Stromal cell of bone marrow (primary cell): ENCODE measurements at regions not wholly inside any gene's neighbourhood (a gene's known extent, or its start where the extent isn't known, plus 50 kb on each side); places are given as distances from the start of the nearest gene placed in this dataset.

Source experiments
- DNase-seq: peaks from one replicate; pipeline ENCODE4 v3.0.0-alpha.2; 2012; ENCODE audit warnings: low read depth

DNA sequence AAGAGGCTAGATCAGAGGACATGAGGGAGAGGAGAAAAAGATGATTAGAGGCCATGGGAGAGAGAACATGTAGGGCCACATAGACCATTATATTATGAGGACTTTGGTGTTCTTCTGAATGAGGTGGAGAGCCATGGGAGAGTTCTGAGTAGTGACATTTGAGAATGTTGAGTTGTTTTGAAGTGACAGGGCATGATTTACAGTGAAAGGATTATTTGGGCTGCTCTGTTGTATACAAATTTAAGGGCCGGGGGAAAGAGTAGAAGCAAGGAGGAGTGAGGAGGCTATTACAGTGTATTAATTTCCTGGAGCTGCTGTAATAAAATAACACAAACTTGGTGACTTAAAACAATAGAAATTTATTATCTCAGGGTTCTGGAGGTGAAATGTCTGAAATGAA is 102.5 kb upstream of the RGS4 start:
- DNase-seq, result no peak

- no peak for DNase-seq
Measured at GRCh38 chr1:162964901-162965300, 103.9 kb upstream of the CCDC190 start.

GRCh38 chr1:162956922-162957321 is 95.9 kb upstream of the CCDC190 start:
- DNase-seq, result no peak

- no peak for DNase-seq
Measured at GRCh38 chr1:162954824-162955223, 93.8 kb upstream of the CCDC190 start.

- DNase-seq, result no peak
Measured at GRCh38 chr1:162952956-162953355, 92.0 kb upstream of the CCDC190 start.

GRCh38 chr1:162951553-162952315 is 90.8 kb upstream of the CCDC190 start:
- DNase-seq, result no peak

- DNase-seq, result no peak
Measured at GRCh38 chr1:162950187-162950586, 89.2 kb upstream of the CCDC190 start.

DNA sequence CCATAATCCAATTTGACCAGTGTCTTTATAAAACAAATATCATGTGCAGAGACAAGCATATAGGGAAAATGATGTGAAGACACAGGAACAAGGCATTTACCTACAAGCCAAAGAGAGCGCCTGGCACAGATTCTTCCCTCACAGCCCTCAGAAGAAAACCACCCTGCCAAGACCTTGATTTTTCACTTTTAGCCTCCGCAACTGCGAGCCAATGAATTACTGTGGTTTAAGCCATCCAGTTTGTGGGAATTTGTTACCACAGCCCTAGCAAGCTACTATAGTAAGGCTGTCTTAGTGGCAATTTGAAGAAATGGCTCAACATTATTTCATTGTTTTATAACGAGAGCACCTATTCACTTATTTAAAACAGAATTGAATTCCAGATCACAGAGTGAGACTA is 85.7 kb upstream of the CCDC190 start:
- peak; percentile 37 for DNase-seq

GRCh38 chr1:162944974-162945674 is 84.1 kb upstream of the CCDC190 start:
- DNase-seq, result no peak

GRCh38 chr1:162943622-162944021 is 82.6 kb upstream of the CCDC190 start:
- DNase-seq, result no peak

DNA sequence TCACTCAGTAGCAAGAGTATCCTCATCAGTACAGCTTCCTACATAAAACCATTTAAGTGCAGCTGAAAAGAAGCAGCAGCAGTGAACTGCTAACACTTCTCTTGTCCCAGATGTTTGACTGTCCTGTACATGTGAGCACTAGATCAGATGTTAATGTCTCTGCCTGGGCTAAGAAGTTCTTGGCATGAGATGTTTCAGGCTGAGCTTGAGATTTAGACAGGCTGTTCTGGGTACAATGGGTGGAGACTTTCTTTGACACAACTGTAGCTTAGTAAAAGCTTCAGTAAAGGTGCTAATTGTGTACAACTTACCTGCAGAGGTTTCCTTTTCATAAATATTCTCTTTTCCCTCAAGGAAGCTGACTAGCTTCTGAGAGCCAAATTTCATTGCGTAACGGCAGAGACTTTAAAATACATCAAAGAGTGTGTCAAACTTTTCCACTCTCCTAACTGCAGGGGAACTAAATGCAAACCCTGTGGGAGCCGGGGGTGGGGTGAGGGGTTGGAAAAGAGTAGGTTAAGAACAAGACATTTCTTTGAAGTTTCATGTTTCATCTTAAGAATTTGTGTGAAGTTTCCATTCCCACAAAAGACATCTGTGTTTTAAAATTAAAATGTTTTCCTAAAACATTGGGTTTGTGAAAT is 82.1 kb upstream of the CCDC190 start:
- DNase-seq, result peak; percentile 42

GRCh38 chr1:162941024-162941423 is 80.0 kb upstream of the CCDC190 start:
- no peak for DNase-seq

DNA sequence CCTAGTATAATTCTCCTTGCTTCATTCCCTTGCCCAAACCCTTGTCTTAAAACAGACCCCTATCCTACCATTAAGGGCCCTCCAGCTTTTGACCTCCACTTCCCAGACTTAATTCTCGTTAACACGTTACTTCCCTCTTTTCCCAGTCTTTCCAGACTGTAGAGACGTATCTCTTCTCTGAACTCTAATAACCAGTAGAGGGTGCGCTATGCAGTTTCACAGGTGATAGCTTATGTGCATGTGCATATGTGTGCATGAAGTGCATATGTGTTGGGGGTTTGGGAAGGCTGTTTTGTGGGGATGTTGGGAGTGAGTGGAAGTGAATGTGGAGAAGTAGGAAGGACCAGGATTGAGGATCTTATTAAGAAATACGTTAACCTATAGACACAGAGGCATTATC is 78.1 kb upstream of the CCDC190 start:
- DNase-seq, result no peak

GRCh38 chr1:162937716-162938395 is 76.9 kb upstream of the CCDC190 start:
- no peak for DNase-seq

GRCh38 chr1:162930976-162931560 is 70.1 kb upstream of the CCDC190 start:
- DNase-seq, result no peak

DNA sequence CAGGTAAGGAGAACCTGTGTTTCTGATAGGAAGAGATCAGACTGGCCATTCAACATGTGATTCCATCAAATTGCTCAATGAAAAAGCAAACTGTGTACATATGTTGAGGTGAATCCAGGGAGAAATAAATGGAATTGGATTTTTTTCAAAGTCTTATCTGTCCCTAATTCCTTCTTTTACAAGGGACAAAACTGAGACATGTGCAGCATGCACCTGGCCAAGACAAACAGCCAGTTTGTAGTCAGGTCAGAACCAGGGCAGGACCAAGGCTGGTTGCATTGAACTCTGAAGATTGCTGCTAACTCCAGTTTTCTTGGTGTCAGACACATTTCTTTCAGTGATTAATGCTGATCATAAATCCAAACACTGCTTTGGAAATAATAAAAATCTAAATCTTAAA is 69.6 kb upstream of the CCDC190 start:
- DNase-seq, result no peak

DNA sequence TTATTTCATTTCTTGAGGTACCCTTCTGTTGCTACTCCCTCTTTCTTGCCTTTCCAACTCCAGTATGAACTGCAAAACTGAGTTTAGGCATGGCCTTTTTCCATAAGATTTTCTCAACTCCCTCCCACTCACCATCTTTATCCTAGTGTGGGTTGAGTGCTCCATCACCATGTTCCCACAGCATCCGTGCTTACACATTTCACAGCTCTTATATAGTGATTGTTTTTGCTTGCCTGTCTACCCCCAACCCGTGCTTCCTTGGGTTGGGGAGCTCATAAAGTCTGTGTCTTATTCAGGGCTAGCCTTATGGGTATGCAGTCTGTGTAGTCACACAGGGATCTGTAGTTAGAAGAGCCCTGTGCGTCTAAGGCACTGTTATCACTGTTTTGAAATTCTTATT is 68.2 kb upstream of the CCDC190 start:
- no peak for DNase-seq

GRCh38 chr1:162928141-162928540 is 67.2 kb upstream of the CCDC190 start:
- no peak for DNase-seq

DNA sequence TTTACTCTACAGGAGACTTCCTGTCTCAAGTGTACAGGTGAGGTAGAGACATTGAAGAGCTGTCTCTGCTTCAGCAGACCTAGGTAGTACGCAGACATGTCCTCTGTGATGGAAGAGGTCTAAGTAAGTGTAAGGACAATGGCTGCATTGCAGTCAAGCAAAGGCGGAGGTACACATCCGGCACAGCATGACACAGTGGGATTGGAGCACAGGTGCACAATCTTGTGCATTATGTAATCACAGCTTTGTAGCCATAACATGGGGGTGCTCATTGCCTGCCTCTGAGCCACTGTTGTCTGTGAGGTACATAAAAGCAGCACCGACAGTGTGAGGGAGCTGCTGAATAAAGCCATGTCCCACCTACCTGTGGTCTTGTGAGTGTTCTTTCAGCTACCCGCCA is 66.4 kb upstream of the CCDC190 start:
- DNase-seq, result no peak

GRCh38 chr1:162926906-162927305 is 65.9 kb upstream of the CCDC190 start:
- DNase-seq, result no peak

GRCh38 chr1:162924179-162924578 is 63.2 kb upstream of the CCDC190 start:
- no peak for DNase-seq

- DNase-seq, result no peak
Measured at GRCh38 chr1:162922201-162922600, 61.2 kb upstream of the CCDC190 start.
